CD14-positive monocyte (primary cell): ENCODE measurements at regions not wholly inside any gene's neighbourhood (a gene's known extent, or its start where the extent isn't known, plus 50 kb on each side); places are given as distances from the start of the nearest gene placed in this dataset.
A peak's percentile ranks its signal among the peaks of the same experiment; 100 is the strongest.

Experiments
- DNase-seq, 3 donors: peaks; one replicate each; pipeline ENCODE4 v3.0.0-alpha.2; 2011 to 2022
- H2AFZ ChIP-seq: 2 replicates; pipeline ENCODE4 v1.6.0; 2012; ENCODE audit warnings: mild to moderate bottlenecking, low read depth, low read length, inconsistent platforms; ENCODE audit not compliant: insufficient read depth, poor library complexity, severe bottlenecking
- H3K27ac ChIP-seq, 2 donors: 1 replicate in 1 of 2; 2 replicates in 1 of 2; pipeline ENCODE4 v1.5.1; 2012 to 2013; ENCODE audit warnings: low read length in 2 of 2, control low read depth in 1 of 2, inconsistent platforms in 1 of 2, low read depth in 1 of 2, mild to moderate bottlenecking in 1 of 2
- H3K27me3 ChIP-seq, 2 donors: one replicate each; pipeline versions ENCODE4 v1.6.0 to v1.6.1; 2011 to 2013; ENCODE audit warnings: low read length in 2 of 2; ENCODE audit not compliant: control insufficient read depth in 2 of 2, insufficient read depth in 2 of 2
- H3K36me3 ChIP-seq, 2 donors: replicated peaks in 1 of 2; 1 replicate in 1 of 2; 2 replicates in 1 of 2; pipeline versions ENCODE4 v1.5.1 to v1.6.1; 2012 to 2013; ENCODE audit warnings: low read length in 2 of 2, control low read depth in 1 of 2, inconsistent platforms in 1 of 2, mild to moderate bottlenecking in 1 of 2; ENCODE audit not compliant: insufficient read depth in 2 of 2, control insufficient read depth in 1 of 2
- H3K4me1 ChIP-seq, 2 donors: 1 replicate in 1 of 2; 2 replicates in 1 of 2; pipeline versions ENCODE4 v1.5.1 to v1.6.1; 2012 to 2013; ENCODE audit warnings: low read length in 2 of 2, control low read depth in 1 of 2, inconsistent platforms in 1 of 2, mild to moderate bottlenecking in 1 of 2, moderate library complexity in 1 of 2; ENCODE audit not compliant: insufficient read depth in 2 of 2, control insufficient read depth in 1 of 2
- H3K4me2 ChIP-seq: replicated peaks from 2 replicates; pipeline ENCODE3; 2012; ENCODE audit warnings: low read length, moderate library complexity, mild to moderate bottlenecking; ENCODE audit not compliant: poor library complexity, severe bottlenecking; ENCODE audit errors: extremely low read depth
- H3K4me3 ChIP-seq, 3 experiments: fragments of 200-600 bp in 1 of 3; sonication (generic) in 1 of 3; replicated peaks in 1 of 3; 1 replicate in 2 of 3; 2 replicates in 1 of 3; pipeline ENCODE4 v1.5.1; 2011 to 2013; ENCODE audit warnings: low read length in 3 of 3, mild to moderate bottlenecking in 3 of 3, control low read depth in 2 of 3, low read depth in 2 of 3, inconsistent platforms in 1 of 3, moderate library complexity in 1 of 3
- H3K79me2 ChIP-seq: 2 replicates; pipeline ENCODE4 v1.6.0; 2012; ENCODE audit warnings: mild to moderate bottlenecking, control low read depth, inconsistent platforms, low read length, moderate library complexity; ENCODE audit not compliant: insufficient read depth
- H3K9ac ChIP-seq: 2 replicates; pipeline ENCODE4 v1.6.0; 2017; ENCODE audit warnings: low read length, mild to moderate bottlenecking; ENCODE audit not compliant: insufficient read depth, poor library complexity, severe bottlenecking
- H3K9me3 ChIP-seq, 2 donors: replicated peaks in 1 of 2; 1 replicate in 1 of 2; 2 replicates in 1 of 2; pipeline versions ENCODE4 v1.5.1 to v1.6.1; 2012 to 2013; ENCODE audit warnings: low read length in 2 of 2, control low read depth in 1 of 2; ENCODE audit not compliant: control insufficient read depth in 1 of 2, insufficient read depth in 1 of 2
- H4K20me1 ChIP-seq: 2 replicates; pipeline ENCODE4 v1.6.0; 2012; ENCODE audit warnings: mild to moderate bottlenecking, low read length, control low read depth, moderate library complexity; ENCODE audit not compliant: insufficient read depth
- H3K27ac Mint-ChIP-seq, 7 donors: one replicate each; pipeline ENCODE4 v1.8.0; 2020; ENCODE audit warnings: mild to moderate bottlenecking in 7 of 7, mixed read lengths in 7 of 7, moderate library complexity in 6 of 7, inconsistent platforms in 2 of 7
- H3K27me3 Mint-ChIP-seq, 3 donors: one replicate each; pipeline ENCODE4 v1.8.0; 2021 to 2022; ENCODE audit warnings: low read depth in 3 of 3, mild to moderate bottlenecking in 3 of 3, mixed read lengths in 3 of 3, moderate library complexity in 3 of 3, inconsistent platforms in 1 of 3
- H3K36me3 Mint-ChIP-seq, 2 donors: one replicate each; pipeline ENCODE4 v1.8.0; 2020; ENCODE audit warnings: mixed read lengths in 2 of 2, inconsistent platforms in 1 of 2, mild to moderate bottlenecking in 1 of 2
- H3K4me1 Mint-ChIP-seq: one replicate; pipeline ENCODE4 v1.8.0; 2020; ENCODE audit warnings: mild to moderate bottlenecking, mixed read lengths
- H3K4me3 Mint-ChIP-seq, 2 donors: one replicate each; pipeline ENCODE4 v1.8.0; 2020; ENCODE audit warnings: mild to moderate bottlenecking in 2 of 2, mixed read lengths in 2 of 2, moderate library complexity in 1 of 2
- H3K9me3 Mint-ChIP-seq, 7 donors: one replicate each; pipeline ENCODE4 v1.8.0; 2020 to 2022; ENCODE audit warnings: mixed read lengths in 7 of 7, mild to moderate bottlenecking in 6 of 7, moderate library complexity in 6 of 7, inconsistent platforms in 2 of 7
- WGBS: methylation state at CpG from one replicate; pipeline ENCODE4 v1.1.5; 2013; ENCODE audit warnings: missing lambda C conversion rate; ENCODE audit not compliant: insufficient coverage; 5-methylcytosine and 5-hydroxymethylcytosine counted together
- intact Hi-C, 2 donors: fragments of 100-400 bp; cut with micrococcal nuclease; formaldehyde crosslinking; loops; one replicate each; pipeline versions ENCODE4 v1.15.0 to v1.15.1; 2023
- TF ChIP-seq, protein P1 (sequence below): fragments of 200-600 bp; IDR thresholded peaks from one replicate; pipeline ENCODE4 v1.8.0; 2022; ENCODE audit warnings: antibody characterized with exemption, mild to moderate bottlenecking

DNA sequence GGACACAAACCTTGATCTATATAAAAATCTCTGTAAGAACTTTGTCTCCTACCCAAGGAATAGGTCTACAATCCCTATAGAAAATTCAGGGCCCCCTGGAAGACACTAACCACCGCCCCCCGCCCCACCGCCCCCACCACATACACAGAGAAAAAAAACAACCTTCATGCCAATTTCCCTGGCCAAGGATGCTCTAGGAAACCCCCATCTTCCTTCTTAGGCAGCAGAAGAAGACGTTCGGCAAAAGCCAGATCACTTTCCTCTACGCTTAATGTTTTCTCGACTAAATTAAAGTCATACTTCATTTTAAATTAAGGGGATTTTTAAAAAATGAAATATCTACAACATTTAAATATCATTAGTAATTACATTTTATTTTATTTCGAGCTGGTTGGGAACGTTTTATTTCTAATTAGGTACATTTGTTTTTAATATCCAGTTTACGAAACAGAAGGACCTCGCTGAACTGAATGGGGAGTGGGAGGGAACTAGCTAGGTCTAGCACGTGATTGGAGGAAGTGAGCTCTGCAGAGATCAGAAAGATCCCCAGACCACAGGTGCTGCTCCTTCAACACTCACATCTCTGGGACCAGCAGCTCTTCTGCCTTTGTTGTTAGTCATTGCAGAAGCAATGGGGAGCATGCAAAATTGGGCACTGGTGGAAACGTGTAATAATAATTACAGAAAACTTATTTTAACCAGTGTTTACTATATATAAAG is 472.3 kb downstream of the MN1 start:
- no peaks in the 10 kb centered on the region for H4K20me1 ChIP-seq
- WGBS: 33% methylated on average over 3 of the region's 13 CpGs
- H3K9me3 ChIP-seq: no peaks in the 10 kb centered on the region
- Mint-ChIP-seq H3K27me3 (peaks cover 7 to 15% (median 13%) of the 10 kb centered on the region in 3 donors), H3K4me1 (peaks cover 14% of the 10 kb centered on the region), H3K9me3 (peaks cover 0 to 11% (median 3%) of the 10 kb centered on the region in 7 donors), H3K4me3 (no peak overlapping the region), H3K27ac (no peak overlapping the region), H3K36me3 (no peaks in the 10 kb centered on the region)
- no peak overlapping the region for H2AFZ ChIP-seq
- no peaks in the 10 kb centered on the region for H3K79me2 ChIP-seq
- H3K4me1 ChIP-seq: peaks cover 3 to 4% of the 10 kb centered on the region in 2 donors
- no peak overlapping the region for H3K4me2 ChIP-seq
- H3K4me3 ChIP-seq: no peak overlapping the region
- H3K27ac ChIP-seq: no peak overlapping the region
- TF ChIP-seq, protein P1, sequence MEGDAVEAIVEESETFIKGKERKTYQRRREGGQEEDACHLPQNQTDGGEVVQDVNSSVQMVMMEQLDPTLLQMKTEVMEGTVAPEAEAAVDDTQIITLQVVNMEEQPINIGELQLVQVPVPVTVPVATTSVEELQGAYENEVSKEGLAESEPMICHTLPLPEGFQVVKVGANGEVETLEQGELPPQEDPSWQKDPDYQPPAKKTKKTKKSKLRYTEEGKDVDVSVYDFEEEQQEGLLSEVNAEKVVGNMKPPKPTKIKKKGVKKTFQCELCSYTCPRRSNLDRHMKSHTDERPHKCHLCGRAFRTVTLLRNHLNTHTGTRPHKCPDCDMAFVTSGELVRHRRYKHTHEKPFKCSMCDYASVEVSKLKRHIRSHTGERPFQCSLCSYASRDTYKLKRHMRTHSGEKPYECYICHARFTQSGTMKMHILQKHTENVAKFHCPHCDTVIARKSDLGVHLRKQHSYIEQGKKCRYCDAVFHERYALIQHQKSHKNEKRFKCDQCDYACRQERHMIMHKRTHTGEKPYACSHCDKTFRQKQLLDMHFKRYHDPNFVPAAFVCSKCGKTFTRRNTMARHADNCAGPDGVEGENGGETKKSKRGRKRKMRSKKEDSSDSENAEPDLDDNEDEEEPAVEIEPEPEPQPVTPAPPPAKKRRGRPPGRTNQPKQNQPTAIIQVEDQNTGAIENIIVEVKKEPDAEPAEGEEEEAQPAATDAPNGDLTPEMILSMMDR: no peak
- no peaks in the 10 kb centered on the region for H3K36me3 ChIP-seq
- no peak overlapping the region for H3K9ac ChIP-seq
- peaks cover 0 to 3% of the 10 kb centered on the region in 2 donors for H3K27me3 ChIP-seq
- no peak for DNase-seq
- intact Hi-C loops: no loop called here

DNA sequence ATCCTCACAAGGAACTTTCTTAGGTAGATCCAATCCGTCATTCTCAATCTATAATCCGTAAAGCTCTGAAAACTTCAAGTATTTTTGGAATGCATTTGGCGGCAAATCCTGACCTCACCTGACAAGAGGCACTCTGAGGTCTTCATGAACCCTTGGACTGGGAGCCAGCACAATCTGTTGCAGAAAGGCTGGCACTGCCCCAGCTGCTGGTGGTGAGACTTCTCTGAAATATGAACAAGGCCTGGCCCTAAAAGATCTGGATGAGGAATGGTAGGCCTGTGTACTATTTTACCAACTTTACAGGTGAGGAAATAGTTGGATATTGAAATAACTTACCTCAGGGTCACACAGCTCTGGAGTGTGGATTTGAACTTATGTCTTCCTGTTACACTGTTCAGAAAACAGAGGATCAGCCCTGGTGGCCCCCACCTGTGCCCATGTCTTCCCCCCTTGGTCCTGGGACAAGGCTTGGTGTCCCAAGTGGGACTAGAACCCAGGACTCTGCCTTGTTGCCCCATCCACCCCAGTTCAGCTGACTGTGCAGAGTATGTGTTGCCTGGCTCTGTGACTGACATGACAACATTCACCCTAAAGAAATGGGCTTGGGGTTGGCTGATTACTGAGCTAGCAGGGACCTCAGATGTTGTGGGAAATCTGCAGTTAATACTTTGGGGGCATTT is 471.4 kb downstream of the MN1 start:
- H3K27ac ChIP-seq: no peak overlapping the region
- Mint-ChIP-seq H3K27ac (no peak overlapping the region), H3K36me3 (no peaks in the 10 kb centered on the region), H3K4me1 (peaks cover 14% of the 10 kb centered on the region), H3K9me3 (peaks cover 0 to 11% (median 3%) of the 10 kb centered on the region in 7 donors), H3K4me3 (peak overlapping the region in 1 of 2 donors; percentile 3), H3K27me3 (peaks cover 2 to 13% (median 11%) of the 10 kb centered on the region in 3 donors)
- H3K9me3 ChIP-seq: no peaks in the 10 kb centered on the region
- H3K4me3 ChIP-seq: no peak overlapping the region
- H3K4me2 ChIP-seq: no peak overlapping the region
- peaks cover 0 to 3% of the 10 kb centered on the region in 2 donors for H3K27me3 ChIP-seq
- H3K9ac ChIP-seq: no peak overlapping the region
- WGBS: 93% methylated on average over 2 of the region's 3 CpGs
- no peaks in the 10 kb centered on the region for H3K36me3 ChIP-seq
- TF ChIP-seq, protein P1: no peak
- H2AFZ ChIP-seq: no peak overlapping the region
- no peak for DNase-seq
- no peaks in the 10 kb centered on the region for H4K20me1 ChIP-seq
- intact Hi-C loops: no loop called here
- no peaks in the 10 kb centered on the region for H3K79me2 ChIP-seq
- H3K4me1 ChIP-seq: peaks cover 3 to 4% of the 10 kb centered on the region in 2 donors
